VCaP (cell line): ENCODE measurements at regions not wholly inside any gene's neighbourhood (a gene's known extent, or its start where the extent isn't known, plus 50 kb on each side); places are given as distances from the start of the nearest gene placed in this dataset.

ENCODE experiments used
- H3K27ac ChIP-seq: fragments of 450-650 bp; 2 replicates; pipeline ENCODE4 v1.5.1; 2017
- CTCF ChIP-seq: fragments of 450-650 bp; conservative IDR thresholded peaks from 2 replicates; pipeline ENCODE4 v1.5.1; 2017; ENCODE audit warnings: mild to moderate bottlenecking, moderate library complexity

- no peak for TF ChIP-seq CTCF
- no peak overlapping the region for H3K27ac ChIP-seq
These were observed 381.9 kb downstream of the SLC16A7 start for GRCh38 chr12:59977779-59978178.

GRCh38 chr12:59980476-59980875 lies 384.6 kb downstream of the SLC16A7 start:
- no peak overlapping the region for H3K27ac ChIP-seq
- TF ChIP-seq CTCF, result no peak

GRCh38 chr12:59999291-59999690 lies 403.5 kb downstream of the SLC16A7 start:
- no peak overlapping the region for H3K27ac ChIP-seq
- no peak for TF ChIP-seq CTCF

DNA sequence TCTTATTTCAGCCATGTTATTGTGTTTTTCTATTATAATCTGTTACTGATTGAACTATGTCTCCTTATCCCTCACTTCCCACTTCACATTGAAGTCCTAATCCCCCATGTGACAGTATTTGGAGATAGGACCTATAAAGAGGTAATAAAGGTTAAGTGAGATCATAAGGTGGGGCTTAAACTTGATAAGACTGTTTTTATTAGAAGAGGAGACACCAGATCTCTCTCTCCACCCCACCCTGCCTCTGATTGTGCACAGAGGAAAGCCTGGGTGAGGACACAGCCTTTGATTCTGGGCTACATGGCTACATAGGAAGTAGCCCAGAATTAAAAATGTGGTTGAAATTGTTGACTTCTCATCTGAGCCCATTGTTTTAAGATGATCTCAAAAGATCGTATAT lies 414.7 kb downstream of the SLC16A7 start:
- H3K27ac ChIP-seq, result no peak overlapping the region
- no peak for TF ChIP-seq CTCF

- no peak for TF ChIP-seq CTCF
- H3K27ac ChIP-seq, result no peak overlapping the region
These were observed 416.8 kb downstream of the SLC16A7 start for GRCh38 chr12:60012659-60013058.

DNA sequence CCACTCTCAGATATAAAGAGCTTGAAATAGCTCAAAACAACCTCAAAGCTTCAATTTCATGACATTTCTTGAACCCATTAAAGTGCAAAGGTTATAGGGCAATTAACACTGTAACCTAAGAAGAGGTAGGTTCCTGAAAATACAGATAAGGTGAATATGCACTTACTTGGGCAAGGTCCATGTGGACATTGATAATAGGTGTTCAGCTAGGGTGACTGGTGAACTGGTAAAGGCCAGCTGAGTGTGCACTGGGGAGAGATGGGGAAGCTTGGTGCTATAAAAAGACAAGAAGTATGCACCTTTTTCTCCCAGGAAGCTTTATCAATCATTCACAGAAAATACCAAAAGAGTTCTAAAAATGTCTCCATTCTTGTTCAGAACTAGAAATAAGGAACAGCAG lies 418.6 kb downstream of the SLC16A7 start:
- no peak for TF ChIP-seq CTCF
- no peak overlapping the region for H3K27ac ChIP-seq

DNA sequence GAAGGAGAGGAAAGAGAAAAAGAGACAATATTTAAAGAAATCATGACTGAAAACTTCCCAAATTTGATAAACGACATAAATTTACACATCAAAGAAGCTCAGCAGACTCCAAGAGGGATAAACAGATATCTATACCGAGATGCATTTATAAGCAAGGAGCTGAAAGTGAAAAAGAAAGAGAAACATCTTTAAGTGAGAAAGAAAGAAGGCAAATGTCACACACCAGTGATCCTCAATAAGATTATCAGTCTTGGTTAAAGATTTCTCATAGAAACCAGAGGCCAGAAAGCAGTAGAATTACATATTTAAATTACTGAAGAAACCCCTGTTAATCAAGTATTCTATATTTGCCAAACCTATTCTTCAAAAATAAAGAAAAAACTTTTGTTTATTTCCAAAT lies 424.2 kb downstream of the SLC16A7 start:
- no peak overlapping the region for H3K27ac ChIP-seq
- TF ChIP-seq CTCF, result no peak

DNA sequence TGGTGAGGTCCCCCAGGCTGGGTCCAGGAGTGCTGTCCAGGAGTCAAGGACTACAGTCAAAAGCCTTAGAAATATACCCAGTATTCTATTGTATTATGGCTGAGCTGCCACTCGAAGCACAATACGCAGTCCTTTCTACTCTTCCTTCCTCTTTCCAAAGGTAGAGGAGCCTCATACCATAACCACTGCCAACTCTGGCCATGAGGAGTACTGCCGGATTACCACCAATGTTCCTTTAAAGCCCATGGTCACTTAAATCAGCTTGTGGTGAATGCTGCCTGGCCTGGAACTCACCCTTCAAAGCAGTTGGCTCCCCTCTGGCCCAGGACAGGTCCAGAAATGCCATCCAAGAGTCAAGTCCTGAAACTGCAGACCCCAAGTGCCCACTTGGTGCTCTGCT lies 425.4 kb downstream of the SLC16A7 start:
- TF ChIP-seq CTCF, result no peak
- H3K27ac ChIP-seq, result no peak overlapping the region
